CD4-positive, alpha-beta T cell (primary cell): ENCODE measurements at regions not wholly inside any gene's neighbourhood (a gene's known extent, or its start where the extent isn't known, plus 50 kb on each side); places are given as distances from the start of the nearest gene placed in this dataset.

Experiments
- ATAC-seq: fragments of 200-7000 bp; cut with Tn5 transposase; one replicate; pipeline ENCODE4 v1.10.0; 2022; ENCODE audit warnings: mild to moderate bottlenecking; ENCODE audit not compliant: poor library complexity
- CTCF ChIA-PET: fragments of 350-600 bp; sonication (Branson Sonifier 250); formaldehyde crosslinking; loops from one replicate; lab custom pipeline; 2021; ENCODE audit warnings: antibody characterized with exemption, inconsistent platforms; lab: Charles Lee
- POLR2A ChIA-PET: fragments of 350-600 bp; sonication (Branson Sonifier 250); formaldehyde crosslinking; loops from one replicate; lab custom pipeline; 2021; ENCODE audit warnings: antibody characterized with exemption, inconsistent platforms; lab: Charles Lee
- DNase-seq, 14 experiments: peaks; one replicate each; pipeline ENCODE4 v3.0.0-alpha.2; 2013 to 2020; ENCODE audit warnings: mixed read lengths in 2 of 14
- H3K27ac ChIP-seq, 2 donors: one replicate each; pipeline versions ENCODE4 v1.5.1 to v1.7.0; 2013; ENCODE audit warnings: low read length in 2 of 2, low read depth in 1 of 2, mild to moderate bottlenecking in 1 of 2
- H3K27me3 ChIP-seq, 2 experiments: 1 replicate in 1 of 2; 2 replicates in 1 of 2; pipeline versions ENCODE4 v1.6.1 to v1.7.0; 2013; ENCODE audit warnings: low read length in 2 of 2, control low read depth in 1 of 2, mild to moderate bottlenecking in 1 of 2, moderate library complexity in 1 of 2; ENCODE audit not compliant: insufficient read depth in 2 of 2, control insufficient read depth in 1 of 2
- H3K36me3 ChIP-seq: one replicate; pipeline ENCODE4 v1.6.1; 2013; ENCODE audit warnings: low read length, control low read depth; ENCODE audit not compliant: insufficient read depth
- H3K4me1 ChIP-seq: one replicate; pipeline ENCODE4 v1.6.1; 2013; ENCODE audit warnings: low read length, control low read depth; ENCODE audit not compliant: insufficient read depth
- H3K4me3 ChIP-seq: one replicate; pipeline ENCODE4 v1.5.1; 2013; ENCODE audit warnings: mild to moderate bottlenecking, low read length, moderate library complexity
- H3K9me3 ChIP-seq, 2 experiments: 1 replicate in 1 of 2; 2 replicates in 1 of 2; pipeline versions ENCODE4 v1.6.1 to v1.7.0; 2013; ENCODE audit warnings: low read length in 2 of 2, mild to moderate bottlenecking in 2 of 2, control low read depth in 1 of 2, moderate library complexity in 1 of 2; ENCODE audit not compliant: control insufficient read depth in 1 of 2, insufficient read depth in 1 of 2
- H3K27ac Mint-ChIP-seq: one replicate; pipeline ENCODE4 v1.8.0; 2020; ENCODE audit warnings: mixed read lengths
- H3K27me3 Mint-ChIP-seq: one replicate; pipeline ENCODE4 v1.8.0; 2021; ENCODE audit warnings: mixed read lengths
- H3K36me3 Mint-ChIP-seq: one replicate; pipeline ENCODE4 v1.8.0; 2021; ENCODE audit warnings: low read depth, mixed read lengths
- H3K4me1 Mint-ChIP-seq: one replicate; pipeline ENCODE4 v1.8.0; 2021; ENCODE audit warnings: low read depth, mixed read lengths
- H3K4me3 Mint-ChIP-seq: one replicate; pipeline ENCODE4 v1.8.0; 2020; ENCODE audit warnings: mild to moderate bottlenecking, mixed read lengths
- H3K9me3 Mint-ChIP-seq: one replicate; pipeline ENCODE4 v1.8.0; 2020; ENCODE audit warnings: mixed read lengths
- CTCF ChIP-seq: fragments of 200-600 bp; IDR thresholded peaks from one replicate; pipeline ENCODE4 v1.8.0; 2022; ENCODE audit warnings: antibody characterized with exemption, mild to moderate bottlenecking
- intact Hi-C, 2 experiments: fragments of 100-400 bp; cut with DNase I in 1 of 2; cut with micrococcal nuclease in 1 of 2; formaldehyde crosslinking; loops; one replicate each; pipeline versions ENCODE4 v1.15.1 to v1.9.0; 2023 to 2025; cut with DNase I, micrococcal nuclease

DNA sequence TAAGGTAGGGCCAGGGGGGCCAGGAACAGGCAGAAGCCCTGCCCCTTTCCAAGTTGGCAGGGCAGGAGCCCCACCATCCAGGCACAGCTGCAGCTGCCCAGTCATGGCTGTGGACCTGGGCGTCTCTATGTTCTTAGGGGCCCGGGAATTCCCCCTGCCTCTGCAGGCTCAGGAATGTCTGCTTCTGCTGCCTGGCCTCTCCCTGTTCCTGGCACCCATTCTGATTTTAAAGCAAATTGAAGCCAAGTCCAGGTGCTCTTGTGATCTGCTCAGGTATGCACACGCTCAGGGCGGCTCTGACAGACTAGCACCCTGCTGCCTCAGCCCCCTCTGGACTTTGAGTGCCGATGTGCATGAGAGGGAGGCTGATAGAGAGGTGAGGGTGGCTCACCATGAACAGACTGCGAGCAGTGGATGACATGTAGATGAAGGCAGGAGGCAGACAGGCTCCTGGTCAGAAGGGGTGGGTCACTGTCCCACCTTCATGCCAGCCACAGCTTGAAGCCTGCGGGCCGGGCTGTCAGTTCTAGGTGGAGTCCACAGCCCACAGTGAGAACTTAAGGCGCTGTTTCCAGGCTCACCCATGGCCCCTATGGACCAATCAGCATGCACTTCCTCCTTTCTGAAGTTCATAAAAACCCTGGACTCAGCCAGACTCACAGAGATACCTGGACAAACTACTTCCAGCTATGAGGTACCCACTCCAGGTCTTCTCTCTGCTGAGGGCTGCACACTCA is 747.8 kb upstream of the GBE1 start:
- intact Hi-C loops: no loop called here
- POLR2A ChIA-PET: no interaction called here
- H3K36me3 ChIP-seq: no peaks in the 10 kb centered on the region
- peaks cover 0 to 34% of the 10 kb centered on the region in 2 experiments for H3K9me3 ChIP-seq
- CTCF ChIA-PET: no interaction called here
- Mint-ChIP-seq H3K36me3 (no peaks in the 10 kb centered on the region), H3K4me3 (no peak overlapping the region), H3K27me3 (no peaks in the 10 kb centered on the region), H3K4me1 (no peaks in the 10 kb centered on the region), H3K27ac (no peak overlapping the region), H3K9me3 (peaks cover 2% of the 10 kb centered on the region)
- ATAC-seq: no peak
- no peak for DNase-seq
- no peaks in the 10 kb centered on the region for H3K4me1 ChIP-seq
- H3K27ac ChIP-seq: no peak overlapping the region
- no peaks in the 10 kb centered on the region for H3K27me3 ChIP-seq
- no peak for TF ChIP-seq CTCF
- H3K4me3 ChIP-seq: no peak overlapping the region

GRCh38 chr3:82506204-82506603 is 744.8 kb upstream of the GBE1 start:
- intact Hi-C loops: no loop called here
- H3K27ac Mint-ChIP-seq: no peak overlapping the region
- ATAC-seq (no peak), DNase-seq (no peak)
- H3K9me3 Mint-ChIP-seq: no peaks in the 10 kb centered on the region
- ChIA-PET CTCF (no interaction called here), POLR2A (no interaction called here)
- no peaks in the 10 kb centered on the region for H3K27me3 Mint-ChIP-seq
- no peaks in the 10 kb centered on the region for H3K36me3 Mint-ChIP-seq
- no peak overlapping the region for H3K4me3 ChIP-seq
- no peaks in the 10 kb centered on the region for H3K4me1 Mint-ChIP-seq
- H3K9me3 ChIP-seq: peaks cover 0 to 34% of the 10 kb centered on the region in 2 experiments
- no peaks in the 10 kb centered on the region for H3K36me3 ChIP-seq
- no peak overlapping the region for H3K27ac ChIP-seq
- TF ChIP-seq CTCF: no peak
- H3K27me3 ChIP-seq: no peaks in the 10 kb centered on the region
- no peak overlapping the region for H3K4me3 Mint-ChIP-seq
- no peaks in the 10 kb centered on the region for H3K4me1 ChIP-seq

- no peaks in the 10 kb centered on the region for H3K36me3 ChIP-seq
- no peaks in the 10 kb centered on the region for H3K27me3 ChIP-seq
- DNase-seq (peak in 1 of 14 experiments; percentile 7), ATAC-seq (no peak)
- TF ChIP-seq CTCF: no peak
- peaks cover 0 to 31% of the 10 kb centered on the region in 2 experiments for H3K9me3 ChIP-seq
- Mint-ChIP-seq H3K9me3 (peaks cover 5% of the 10 kb centered on the region), H3K4me1 (no peaks in the 10 kb centered on the region), H3K36me3 (no peaks in the 10 kb centered on the region), H3K27ac (no peak overlapping the region), H3K4me3 (no peak overlapping the region), H3K27me3 (no peaks in the 10 kb centered on the region)
- ChIA-PET POLR2A (no interaction called here), CTCF (no interaction called here)
- H3K4me3 ChIP-seq: no peak overlapping the region
- no peaks in the 10 kb centered on the region for H3K4me1 ChIP-seq
- H3K27ac ChIP-seq: no peak overlapping the region
- intact Hi-C loops: no loop called here
Observed at GRCh38 chr3:82505079-82505756, 743.8 kb upstream of the GBE1 start.
